PC-9 (cell line): ENCODE measurements at regions not wholly inside any gene's neighbourhood (a gene's known extent, or its start where the extent isn't known, plus 50 kb on each side); places are given as distances from the start of the nearest gene placed in this dataset.

ENCODE experiments used
- CTCF ChIP-seq: fragments of 200-600 bp; sonication (generic); conservative IDR thresholded peaks from 2 replicates; pipeline ENCODE4 v1.6.1; 2017; ENCODE audit warnings: mixed run types, antibody characterized with exemption, mild to moderate bottlenecking, moderate library complexity
- EZH2 ChIP-seq: fragments of 200-600 bp; sonication (generic); IDR thresholded peaks from 2 replicates; pipeline ENCODE4 v1.8.0; 2017; ENCODE audit warnings: antibody characterized with exemption, low read depth

- no peak for TF ChIP-seq CTCF
- no peak for TF ChIP-seq EZH2
These were observed 74.2 kb downstream of the RTL9 start for GRCh38 chrX:110432906-110433215.
